ENCODE measurements at regions not wholly inside any gene's neighbourhood (a gene's known extent, or its start where the extent isn't known, plus 50 kb on each side); places are given as distances from the start of the nearest gene placed in this dataset.

DNA sequence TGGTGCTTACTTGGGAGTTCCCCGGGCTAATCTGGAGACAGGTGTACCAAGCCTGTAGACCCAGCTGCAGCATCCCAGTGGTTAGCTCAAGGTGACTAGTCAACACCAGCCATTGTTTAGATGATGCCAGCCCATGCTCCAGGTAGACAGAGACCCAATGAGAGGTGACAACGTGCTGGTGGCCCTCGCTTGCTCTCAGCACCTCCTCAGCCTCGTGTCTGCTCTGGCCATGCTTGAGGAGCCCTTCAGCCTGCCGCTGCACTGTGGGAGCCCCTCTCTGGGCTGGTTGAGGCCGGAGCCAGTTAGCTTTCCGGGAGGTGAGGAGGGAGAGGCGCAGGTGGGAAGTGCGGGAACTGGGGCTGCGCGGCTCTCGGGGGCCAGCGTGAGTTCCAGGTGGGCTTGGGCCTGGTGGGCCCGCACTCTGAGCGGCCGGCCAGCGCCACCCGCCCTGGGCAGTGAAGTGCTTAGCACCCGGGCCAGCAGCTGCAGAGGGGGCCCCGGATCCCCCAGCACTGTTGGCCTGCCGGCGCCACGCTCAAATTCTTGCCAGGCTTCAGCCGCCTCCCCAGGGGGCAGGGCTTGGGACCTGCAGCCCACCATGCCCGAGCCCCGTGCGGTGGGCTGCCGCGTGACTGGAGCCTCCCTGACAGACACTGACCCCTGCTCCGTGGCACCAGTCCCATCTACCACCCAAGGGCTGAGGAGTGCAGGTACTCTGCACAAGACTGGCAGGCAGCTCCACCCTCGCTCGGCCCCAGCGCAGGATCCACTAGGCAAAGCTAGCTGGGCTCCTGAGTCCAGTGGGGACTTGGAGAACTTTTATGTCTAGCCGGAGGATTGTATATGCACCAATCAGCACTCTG lies 85.9 kb upstream of the VSTM2B start:
- no peak for ATAC-seq
- DNase-seq (ENCODE audit: missing footprints) = no peak
- intact Hi-C loops (cut with DNase I) = no loop called here

DNA sequence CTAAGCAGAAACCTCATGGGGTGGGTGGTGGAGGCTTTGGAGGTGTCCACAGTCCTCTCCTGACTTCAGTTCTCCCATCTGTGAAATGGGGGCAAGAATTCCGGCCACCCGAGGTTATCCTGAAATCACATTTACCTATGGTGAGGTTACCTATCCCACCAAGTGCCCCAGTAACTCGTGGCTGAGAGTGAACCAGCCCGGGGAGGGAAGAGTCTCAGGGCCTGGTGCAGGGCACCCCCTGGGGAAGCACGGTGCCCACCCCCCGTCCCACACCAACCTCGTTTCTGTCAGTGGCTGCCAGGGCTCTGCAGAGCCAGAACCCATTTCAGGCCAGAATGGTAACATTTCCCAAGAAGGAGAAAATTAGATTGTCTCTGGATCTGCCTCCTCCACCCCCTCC lies 83.7 kb upstream of the VSTM2B start:
- intact Hi-C loops (cut with DNase I) = no loop called here
- DNase-seq (ENCODE audit: missing footprints) (no peak), ATAC-seq (no peak)

DNA sequence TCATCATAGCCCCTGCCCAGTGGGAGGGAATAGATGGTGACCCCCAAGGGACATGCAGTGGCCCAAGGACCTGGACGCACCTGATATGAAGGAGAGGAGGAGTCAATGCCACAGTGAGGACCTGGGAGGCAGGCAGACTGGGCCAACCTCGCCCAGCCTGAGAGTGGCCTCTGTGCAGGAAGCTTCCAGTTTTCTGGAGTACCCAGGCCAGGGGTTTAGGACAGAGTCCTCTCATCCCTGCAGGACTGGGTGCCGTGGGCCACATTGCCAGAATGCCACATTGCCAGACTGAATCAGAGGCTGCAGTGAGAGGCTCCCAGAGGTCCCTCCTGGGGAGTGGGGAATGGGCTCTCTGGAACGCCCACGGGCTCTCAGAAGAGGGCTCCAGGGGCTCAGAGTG lies 82.9 kb upstream of the VSTM2B start:
- DNase-seq (ENCODE audit: missing footprints) (no peak), ATAC-seq (no peak)
- intact Hi-C loops (cut with DNase I) = no loop called here

DNA sequence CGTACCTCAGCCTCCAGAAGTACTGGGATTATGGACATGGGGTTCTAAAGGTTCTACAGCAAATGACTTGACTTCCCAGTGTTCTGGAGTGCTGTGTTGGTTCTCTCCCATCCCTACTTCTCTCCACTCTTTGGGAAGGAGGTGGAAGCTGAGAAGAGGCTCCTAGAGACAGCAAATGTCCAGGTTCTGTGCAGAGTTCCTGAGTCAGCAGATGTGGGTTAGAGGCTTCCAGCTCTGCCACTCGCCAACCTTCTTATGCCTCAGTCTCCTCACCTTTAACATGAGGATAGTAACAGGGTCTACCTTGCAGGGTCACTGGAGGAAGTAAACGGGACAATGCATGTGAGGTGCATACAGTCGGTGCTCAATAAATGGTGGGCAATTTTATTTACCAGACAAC lies 80.5 kb upstream of the VSTM2B start:
- ATAC-seq = no peak
- no peak for DNase-seq (ENCODE audit: missing footprints)
- intact Hi-C loops (cut with DNase I) = no loop called here

DNA sequence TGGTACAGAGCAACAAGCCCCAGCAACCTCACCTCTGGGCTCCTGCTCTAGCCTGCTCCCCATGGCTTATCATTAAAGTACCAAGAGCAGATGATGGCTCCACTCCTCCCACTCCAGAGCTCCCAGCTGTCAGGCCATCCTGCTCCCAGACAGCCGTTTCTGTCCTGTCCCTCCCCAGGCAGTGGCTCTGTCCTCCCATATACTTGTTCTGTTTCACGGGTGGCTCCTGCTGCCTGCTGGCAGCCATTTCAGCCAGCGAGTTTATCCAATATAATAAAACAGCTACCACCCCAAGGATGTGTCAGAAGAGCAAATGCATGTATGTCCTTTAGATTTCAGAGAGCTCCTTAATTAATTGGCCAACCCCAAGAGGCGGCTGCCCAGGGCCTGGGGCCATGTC lies 79.4 kb upstream of the VSTM2B start:
- ATAC-seq (no peak), DNase-seq (ENCODE audit: missing footprints) (no peak)
- intact Hi-C loops (cut with DNase I) = no loop called here

DNA sequence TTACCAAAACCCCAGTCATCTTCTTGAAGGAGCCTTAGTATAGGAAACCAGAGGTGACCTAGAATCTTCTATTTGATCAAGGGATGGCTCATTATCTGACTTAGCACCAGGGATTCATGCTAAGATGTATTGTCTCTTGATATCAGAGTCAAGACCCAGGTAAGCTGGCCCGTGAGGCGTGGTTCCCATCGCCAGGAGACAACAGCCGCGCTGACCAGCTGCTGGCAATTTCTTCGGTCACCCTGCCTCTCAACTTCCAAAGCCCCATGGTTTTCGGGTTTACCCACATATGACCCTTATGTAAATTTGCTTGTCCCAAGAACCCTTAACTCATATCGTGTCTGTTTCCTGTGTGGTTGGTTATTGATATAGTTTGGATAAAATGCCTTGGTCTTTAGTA lies 77.7 kb upstream of the VSTM2B start:
- DNase-seq (ENCODE audit: missing footprints) (no peak), ATAC-seq (no peak)
- intact Hi-C loops (cut with DNase I) = no loop called here

DNA sequence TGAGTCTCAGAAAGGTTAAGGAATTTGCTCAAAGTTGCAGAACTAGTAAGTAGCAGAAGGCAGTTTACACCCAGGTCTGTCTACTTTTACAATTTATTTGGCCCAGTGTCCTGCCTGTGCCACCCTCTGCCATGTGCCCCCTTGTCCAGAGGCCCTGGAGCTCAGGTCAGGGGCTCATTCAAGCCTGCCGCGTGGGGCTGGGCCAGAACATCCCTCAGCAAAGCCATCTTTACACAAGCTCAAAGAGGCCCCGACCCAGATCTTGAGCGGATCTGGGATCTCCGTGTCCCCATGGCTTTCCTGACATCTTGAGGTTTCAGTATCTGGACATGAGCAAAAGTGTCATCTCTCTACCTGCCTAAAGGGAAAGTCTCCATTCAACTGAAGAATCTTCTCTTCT lies 76.4 kb upstream of the VSTM2B start:
- intact Hi-C loops (cut with DNase I) = no loop called here
- ATAC-seq = no peak
- no peak for DNase-seq (ENCODE audit: missing footprints)

DNA sequence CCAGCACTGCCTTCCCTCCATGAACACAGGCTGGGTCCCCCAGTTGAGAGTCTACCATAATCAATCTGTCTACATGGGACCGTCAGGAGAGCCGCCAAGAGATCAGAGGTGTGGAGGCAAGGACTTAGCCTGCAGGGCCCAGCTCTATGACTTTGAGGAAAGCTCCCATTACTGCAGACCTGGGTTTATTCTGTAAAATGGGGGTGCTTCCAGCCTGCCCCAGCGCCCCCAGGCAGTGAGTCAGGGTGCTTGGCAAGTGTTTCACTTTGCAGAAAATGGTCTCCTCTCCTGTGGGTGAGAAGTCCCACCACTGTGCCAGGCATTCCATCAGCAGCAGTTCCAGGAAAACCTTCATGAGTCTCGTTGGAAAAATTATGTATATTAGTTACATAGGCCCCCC lies 75.5 kb upstream of the VSTM2B start:
- ATAC-seq (no peak), DNase-seq (ENCODE audit: missing footprints) (no peak)
- intact Hi-C loops (cut with DNase I) = no loop called here

DNA sequence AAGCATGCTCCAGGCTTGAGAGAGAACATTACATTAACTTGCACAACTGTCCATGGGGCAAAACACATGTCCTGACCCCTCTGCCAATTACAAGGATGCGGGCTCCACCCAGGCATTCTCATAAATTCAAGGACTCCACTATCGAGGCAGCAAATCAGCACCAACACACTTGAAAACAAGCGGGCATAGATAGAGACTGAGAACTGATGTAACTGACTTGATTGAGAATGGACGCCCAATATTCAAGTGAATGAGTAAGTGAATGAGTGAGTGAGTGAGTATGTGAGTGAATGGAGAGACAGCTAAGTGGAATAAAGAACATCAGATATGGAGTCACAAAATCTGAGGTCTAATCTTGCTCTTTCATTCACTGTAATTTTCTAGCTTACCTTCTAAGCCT lies 75.0 kb upstream of the VSTM2B start:
- ATAC-seq = no peak

DNA sequence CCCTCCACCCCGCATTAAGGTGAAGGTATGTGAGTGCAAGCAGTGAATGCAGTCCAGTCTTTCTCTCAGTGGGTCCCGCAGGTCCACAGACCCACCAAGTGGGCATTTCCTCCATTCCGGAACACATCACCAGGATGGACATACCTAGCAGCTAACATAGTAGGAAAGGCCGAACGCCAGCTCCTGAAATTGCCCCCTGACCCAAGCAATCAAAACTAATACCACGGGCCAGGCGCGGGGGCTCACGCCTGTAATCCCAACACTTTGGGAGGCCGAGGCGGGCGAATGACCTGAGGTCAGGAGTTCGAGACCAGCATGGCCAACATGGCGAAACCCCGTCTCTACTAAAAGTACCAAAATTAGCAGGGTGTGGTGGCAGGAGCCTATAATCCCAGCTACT lies 71.7 kb upstream of the VSTM2B start:
- intact Hi-C loops (cut with DNase I) = no loop called here
- ATAC-seq = no peak
- no peak for DNase-seq (ENCODE audit: missing footprints)

More for the DNA sequence above, 75.0 kb upstream of the VSTM2B start:
- intact Hi-C loops (cut with DNase I) = no loop called here
- no peak for DNase-seq (ENCODE audit: missing footprints)

DNA sequence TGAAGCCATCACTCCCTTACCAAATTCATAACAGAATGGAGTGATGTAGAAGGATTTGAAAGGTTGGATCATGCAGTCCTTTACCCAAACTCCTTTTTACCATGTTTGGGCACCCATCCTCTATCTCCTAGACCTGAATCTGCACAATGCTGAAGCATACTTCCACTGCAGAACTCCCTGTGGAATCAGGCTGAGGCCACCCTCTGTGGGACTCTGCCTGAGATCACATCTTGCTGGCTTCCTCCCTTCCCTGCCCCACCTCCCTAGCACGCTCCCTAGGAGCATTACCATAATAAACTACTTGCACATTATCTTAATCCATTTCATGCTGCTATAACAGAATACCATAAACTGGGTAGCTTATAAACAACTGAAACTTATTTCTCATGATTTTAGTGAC lies 68.4 kb upstream of the VSTM2B start:
- ATAC-seq (no peak), DNase-seq (ENCODE audit: missing footprints) (no peak)
- intact Hi-C loops (cut with DNase I) = no loop called here

DNA sequence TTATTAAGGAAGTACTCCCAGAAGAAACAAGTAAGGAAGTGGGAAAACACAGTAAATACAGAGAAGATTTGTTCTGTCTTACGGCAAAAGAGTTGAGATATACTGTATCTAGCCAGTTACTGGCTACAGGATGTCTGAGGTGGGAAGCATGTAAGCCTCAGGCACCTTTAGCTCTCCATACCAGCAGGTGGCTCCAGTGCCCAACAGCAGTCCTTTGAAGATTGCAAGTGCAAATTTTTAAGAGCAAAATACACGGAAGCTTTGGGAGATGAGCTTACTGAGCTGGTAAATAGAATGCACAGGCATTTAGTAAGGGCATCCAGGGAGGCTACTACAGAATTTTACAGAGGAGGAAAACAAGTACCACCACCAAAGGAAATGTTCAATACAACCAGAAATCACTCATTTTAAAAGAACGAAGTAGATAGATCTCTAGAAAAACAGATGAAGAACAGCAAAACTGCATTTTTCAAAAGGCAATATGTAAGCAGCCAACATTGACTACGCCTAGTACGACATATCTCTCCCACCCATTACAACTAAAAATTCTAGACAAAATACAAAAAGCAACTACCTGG lies 57.9 kb upstream of the VSTM2B start:
- DNase-seq (ENCODE audit: missing footprints) (no peak), ATAC-seq (no peak)
- intact Hi-C loops (cut with DNase I) = no loop called here

DNA sequence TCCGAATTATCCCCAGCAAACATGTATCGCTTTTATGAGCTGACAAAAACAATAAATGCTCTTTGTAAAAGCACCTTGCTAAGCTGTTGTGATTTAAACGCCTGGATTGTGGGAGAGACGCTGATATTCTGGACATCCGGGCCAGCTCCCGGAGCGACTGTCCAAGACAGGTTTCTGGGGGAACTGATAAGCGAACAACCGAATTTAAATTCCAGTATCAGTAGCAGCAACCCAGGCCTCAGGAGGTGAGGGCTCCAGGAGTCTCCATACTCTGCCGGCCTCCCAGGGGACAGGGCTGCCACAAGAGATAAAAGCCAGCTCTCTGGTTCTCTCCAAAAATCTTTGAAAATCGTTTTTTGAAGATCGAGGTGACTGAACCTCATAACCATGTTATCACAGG lies 50.3 kb upstream of the VSTM2B start:
- intact Hi-C loops (cut with DNase I) = no loop called here
- DNase-seq (ENCODE audit: missing footprints) (no peak), ATAC-seq (no peak)

All from Right ventricle myocardium inferior (tissue), 1 donor.